ENCODE measurements at regions not wholly inside any gene's neighbourhood (a gene's known extent, or its start where the extent isn't known, plus 50 kb on each side); places are given as distances from the start of the nearest gene placed in this dataset.
"Not testable (repeated sequence)": the region's sequence is repeated elsewhere in the genome, so short reads cannot be mapped to it uniquely, and the experiment has no call there.

GRCh38 chr3:72505539-72506405 lies 342.5 kb downstream of the SHQ1 start:
- H3K27ac Mint-ChIP-seq = peak overlapping the region; percentile 47
- peaks cover 14% of the 10 kb centered on the region for H3K4me1 Mint-ChIP-seq
- no peaks in the 10 kb centered on the region for H3K36me3 Mint-ChIP-seq (ENCODE audit: low read depth)
- intact Hi-C loops (cut with DNase I, micrococcal nuclease) = no loop called here
- ATAC-seq = peak; percentile 83
- POLR2A ChIA-PET = no interaction called here
- H3K4me3 Mint-ChIP-seq = no peak overlapping the region
- DNase-seq = peak; percentile 39
- H3K9me3 Mint-ChIP-seq (ENCODE audit: low read depth) = no peaks in the 10 kb centered on the region
- CTCF ChIA-PET = interaction anchor here (0.7 kb wide), 1 partner anchor 30 kb away, joined by 3 read pairs; no protein-coding TSS in a partner anchor
- peaks cover 3% of the 10 kb centered on the region for H3K27me3 Mint-ChIP-seq

DNA sequence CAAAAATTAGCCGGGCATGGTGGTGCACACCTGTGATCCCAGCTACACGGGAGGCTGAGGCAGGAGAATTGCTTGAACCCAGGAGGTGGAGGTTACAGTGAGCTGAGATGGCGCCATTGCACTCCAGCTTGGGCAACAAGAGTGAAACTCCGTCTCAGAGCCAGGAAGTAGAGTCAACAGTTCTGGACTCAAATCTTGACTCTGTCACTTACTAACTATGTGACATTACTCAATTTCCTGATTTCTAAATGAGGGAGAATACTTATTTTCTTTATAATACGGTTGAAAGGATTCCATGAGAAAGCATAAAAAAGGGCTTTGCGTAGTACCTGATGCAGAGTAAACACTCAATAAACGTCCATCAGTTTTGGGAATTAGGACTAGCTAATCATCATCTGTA lies 350.7 kb downstream of the SHQ1 start:
- H3K9me3 Mint-ChIP-seq (ENCODE audit: low read depth); CTCF ChIA-PET; H3K27ac Mint-ChIP-seq: not testable (repeated sequence)

GRCh38 chr3:72496051-72496670 lies 352.1 kb downstream of the SHQ1 start:
- ChIA-PET CTCF (interaction anchor here (0.7 to 1.5 kb wide), 3 partner anchors 9 to 17 kb away, joined by 3 to 4 read pairs (median 4); no protein-coding TSS in a partner anchor), POLR2A (interaction anchor here (0.6 to 0.7 kb wide), 2 partner anchors 17 to 29 kb away, joined by 3 read pairs; no protein-coding TSS in a partner anchor)
- Mint-ChIP-seq H3K36me3 (ENCODE audit: low read depth) (peaks cover 4% of the 10 kb centered on the region), H3K27me3 (peaks cover 2% of the 10 kb centered on the region), H3K27ac (no peak overlapping the region), H3K4me1 (peaks cover 3% of the 10 kb centered on the region), H3K4me3 (no peak overlapping the region), H3K9me3 (ENCODE audit: low read depth) (peaks cover 6% of the 10 kb centered on the region)
- no peak for DNase-seq
- intact Hi-C loops (cut with DNase I, micrococcal nuclease) = no loop called here
- no peak for ATAC-seq

More for the DNA sequence above, 350.7 kb downstream of the SHQ1 start:
- POLR2A ChIA-PET; H3K36me3 Mint-ChIP-seq (ENCODE audit: low read depth); intact Hi-C loops (cut with DNase I, micrococcal nuclease); H3K4me1 Mint-ChIP-seq; H3K4me3 Mint-ChIP-seq; H3K27me3 Mint-ChIP-seq; DNase-seq: not testable (repeated sequence)
- ATAC-seq = peak; percentile 64

DNA sequence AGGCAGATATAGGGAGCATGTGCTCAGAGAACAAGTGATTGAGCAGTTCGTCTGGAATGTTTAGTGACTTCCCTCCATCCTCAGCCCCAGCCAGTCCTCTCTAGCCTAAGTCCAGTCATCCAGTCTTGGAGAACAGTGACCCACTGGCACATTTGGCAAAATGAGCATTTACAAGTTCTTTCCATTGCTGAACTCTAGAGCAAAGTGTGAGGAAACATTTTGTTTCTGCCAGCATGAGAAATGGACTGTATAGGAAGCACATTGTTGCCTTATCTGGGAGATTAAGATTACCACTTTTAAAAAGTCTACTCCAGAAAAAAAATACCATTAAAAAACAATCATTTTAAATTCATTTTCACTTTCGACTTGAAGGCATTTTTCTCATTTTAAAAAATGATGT lies 353.6 kb downstream of the SHQ1 start:
- H3K27ac Mint-ChIP-seq = no peak overlapping the region
- peaks cover 6% of the 10 kb centered on the region for H3K9me3 Mint-ChIP-seq (ENCODE audit: low read depth)
- DNase-seq (no peak), ATAC-seq (no peak)
- peaks cover 4% of the 10 kb centered on the region for H3K36me3 Mint-ChIP-seq (ENCODE audit: low read depth)
- no peaks in the 10 kb centered on the region for H3K27me3 Mint-ChIP-seq
- CTCF ChIA-PET = no interaction called here
- POLR2A ChIA-PET = no interaction called here
- H3K4me3 Mint-ChIP-seq = no peak overlapping the region
- intact Hi-C loops (cut with DNase I, micrococcal nuclease) = no loop called here
- H3K4me1 Mint-ChIP-seq = peaks cover 2% of the 10 kb centered on the region

DNA sequence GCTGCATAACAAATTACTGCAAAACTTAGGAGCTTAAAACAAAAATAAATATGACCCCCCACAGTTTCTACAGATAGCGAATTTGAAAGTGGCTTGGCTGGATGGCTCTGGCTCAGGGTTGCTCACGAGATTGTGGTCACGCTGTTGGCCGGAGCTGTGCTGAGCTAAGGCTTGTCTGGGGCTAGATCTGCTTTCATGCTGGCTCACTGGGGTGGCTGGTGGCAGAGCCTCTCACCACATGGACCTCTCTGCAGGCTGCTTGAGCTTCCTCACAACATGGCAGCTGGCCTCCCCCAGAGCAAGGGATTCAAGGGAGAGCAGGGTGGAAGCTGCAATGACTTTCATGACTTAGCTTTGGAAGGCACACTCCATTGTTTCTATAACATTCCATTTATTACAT lies 354.1 kb downstream of the SHQ1 start:
- H3K36me3 Mint-ChIP-seq (ENCODE audit: low read depth) = peaks cover 4% of the 10 kb centered on the region
- ChIA-PET CTCF (interaction anchor here (0.6 kb wide), 1 partner anchor 620 kb away, joined by 3 read pairs; no protein-coding TSS in a partner anchor), POLR2A (no interaction called here)
- DNase-seq (no peak), ATAC-seq (no peak)
- no peak overlapping the region for H3K27ac Mint-ChIP-seq
- intact Hi-C loops (cut with DNase I, micrococcal nuclease) = no loop called here
- H3K4me1 Mint-ChIP-seq = peaks cover 2% of the 10 kb centered on the region
- peaks cover 6% of the 10 kb centered on the region for H3K9me3 Mint-ChIP-seq (ENCODE audit: low read depth)
- H3K4me3 Mint-ChIP-seq = no peak overlapping the region
- H3K27me3 Mint-ChIP-seq = no peaks in the 10 kb centered on the region

DNA sequence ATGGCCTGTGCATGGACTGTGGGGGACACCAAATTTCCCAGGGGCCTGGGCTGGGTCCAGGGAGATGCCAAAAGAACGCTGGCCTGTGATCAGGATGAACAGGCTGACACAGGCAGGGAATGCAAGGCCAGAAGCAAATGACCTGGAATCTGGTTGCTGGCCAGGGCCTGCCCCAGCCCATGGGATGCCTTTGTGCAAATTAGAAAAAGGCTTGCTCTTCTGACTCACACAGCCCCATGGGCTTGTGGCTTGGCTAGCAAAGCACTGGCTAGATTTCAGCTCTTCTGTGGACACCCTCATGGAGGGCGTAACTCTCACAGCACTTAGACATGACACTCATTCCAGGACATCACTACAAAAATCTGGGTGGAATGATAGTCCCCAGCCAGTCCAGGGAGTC lies 356.0 kb downstream of the SHQ1 start:
- H3K27me3 Mint-ChIP-seq = no peaks in the 10 kb centered on the region
- intact Hi-C loops (cut with DNase I, micrococcal nuclease) = no loop called here
- H3K36me3 Mint-ChIP-seq (ENCODE audit: low read depth) = peaks cover 4% of the 10 kb centered on the region
- POLR2A ChIA-PET = no interaction called here
- H3K4me1 Mint-ChIP-seq = peaks cover 18% of the 10 kb centered on the region
- CTCF ChIA-PET = no interaction called here
- H3K27ac Mint-ChIP-seq = no peak overlapping the region
- H3K9me3 Mint-ChIP-seq (ENCODE audit: low read depth) = peaks cover 6% of the 10 kb centered on the region
- DNase-seq (no peak), ATAC-seq (no peak)
- no peak overlapping the region for H3K4me3 Mint-ChIP-seq

DNA sequence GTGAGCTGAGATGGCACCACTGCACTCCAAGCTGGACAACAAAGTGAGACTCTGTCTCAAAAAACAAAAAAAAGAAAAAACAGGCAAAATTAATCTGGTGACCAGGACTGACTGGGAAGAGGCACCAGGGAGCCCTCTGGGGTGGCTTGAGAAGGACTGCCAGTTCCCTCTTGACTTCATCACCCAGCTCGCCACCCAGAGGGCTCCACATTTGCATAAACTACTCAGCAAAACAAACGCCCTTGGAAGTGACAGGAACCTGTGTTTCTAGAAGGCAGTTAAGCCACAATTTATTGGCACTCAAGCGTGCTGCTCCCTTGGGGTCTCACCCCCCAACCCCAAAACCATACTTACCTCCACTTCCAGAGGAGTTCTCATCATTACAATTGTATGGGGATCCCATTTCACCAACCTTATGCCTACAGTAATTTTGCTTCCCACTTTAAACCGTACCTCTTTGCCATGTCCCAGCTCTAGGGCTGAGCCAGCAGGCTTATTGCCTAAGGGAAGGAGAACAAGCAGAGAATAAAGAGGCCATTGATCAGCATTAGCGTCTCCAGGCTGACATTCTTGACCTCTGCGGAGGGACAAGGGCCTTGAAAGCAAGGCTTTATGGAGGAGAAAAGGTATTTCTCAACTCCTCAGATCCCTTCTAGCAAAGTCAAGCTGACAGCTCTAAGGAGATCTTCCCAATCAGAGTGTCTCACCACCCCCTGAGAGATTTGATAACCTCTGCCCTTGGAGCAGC lies 357.4 kb downstream of the SHQ1 start:
- Mint-ChIP-seq H3K27me3 (no peaks in the 10 kb centered on the region), H3K36me3 (ENCODE audit: low read depth) (peaks cover 12% of the 10 kb centered on the region), H3K4me3 (no peak overlapping the region), H3K27ac (no peak overlapping the region), H3K9me3 (ENCODE audit: low read depth) (peaks cover 8% of the 10 kb centered on the region), H3K4me1 (peaks cover 26% of the 10 kb centered on the region)
- intact Hi-C loops (cut with DNase I, micrococcal nuclease) = no loop called here
- ATAC-seq = no peak
- ChIA-PET POLR2A (no interaction called here), CTCF (interaction anchor here (1.1 to 1.8 kb wide), 2 partner anchors 9 to 13 kb away, joined by 3 to 4 read pairs; no protein-coding TSS in a partner anchor)
- no peak for DNase-seq

DNA sequence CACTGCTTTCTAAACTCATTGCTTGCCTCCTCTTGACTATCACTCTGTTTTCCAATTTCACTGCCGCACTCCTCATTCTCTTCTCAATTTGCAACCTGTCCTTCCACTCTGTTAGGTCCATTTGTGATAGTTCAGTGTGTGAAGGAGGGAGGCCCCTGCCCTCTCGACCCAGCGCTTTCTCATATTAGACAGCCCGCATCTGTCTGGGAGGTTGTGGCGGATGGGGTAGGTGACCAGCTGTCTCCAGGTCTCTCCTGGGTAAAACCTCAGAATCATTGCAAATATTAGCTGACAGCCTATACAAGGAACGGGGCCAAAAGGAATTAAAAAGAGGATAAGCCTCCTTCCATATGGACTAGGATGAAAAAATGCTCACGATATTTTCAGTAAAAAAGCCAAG lies 358.3 kb downstream of the SHQ1 start:
- ChIA-PET POLR2A (no interaction called here), CTCF (interaction anchor here (1.1 to 1.8 kb wide), 2 partner anchors 10 to 14 kb away, joined by 3 to 4 read pairs; no protein-coding TSS in a partner anchor)
- Mint-ChIP-seq H3K27me3 (no peaks in the 10 kb centered on the region), H3K4me3 (no peak overlapping the region), H3K36me3 (ENCODE audit: low read depth) (peaks cover 21% of the 10 kb centered on the region), H3K9me3 (ENCODE audit: low read depth) (peaks cover 14% of the 10 kb centered on the region), H3K27ac (no peak overlapping the region), H3K4me1 (peaks cover 35% of the 10 kb centered on the region)
- ATAC-seq = no peak
- DNase-seq = no peak
- intact Hi-C loops (cut with DNase I, micrococcal nuclease) = loop anchor here (5.0 to 10.0 kb wide), 3 partner anchors 65 to 765 kb away; partner anchors contain the start of gene EIF4E3 (in 1 of the 2)

- DNase-seq (no peak), ATAC-seq (no peak)
- H3K4me1 Mint-ChIP-seq = peaks cover 46% of the 10 kb centered on the region
- peaks cover 14% of the 10 kb centered on the region for H3K9me3 Mint-ChIP-seq (ENCODE audit: low read depth)
- H3K4me3 Mint-ChIP-seq = no peak overlapping the region
- intact Hi-C loops (cut with DNase I, micrococcal nuclease) = loop anchor here (5.0 to 10.0 kb wide), 3 partner anchors 64 to 764 kb away; partner anchors contain the start of gene EIF4E3 (in 1 of the 2)
- ChIA-PET CTCF (interaction anchor here (0.7 to 1.3 kb wide), 2 partner anchors 333 to 568 kb away, joined by 3 to 4 read pairs; no protein-coding TSS in a partner anchor), POLR2A (interaction anchor here (0.7 kb wide), 1 partner anchor 59 kb away, joined by 3 read pairs; no protein-coding TSS in a partner anchor)
- H3K36me3 Mint-ChIP-seq (ENCODE audit: low read depth) = peaks cover 23% of the 10 kb centered on the region
- no peaks in the 10 kb centered on the region for H3K27me3 Mint-ChIP-seq
- H3K27ac Mint-ChIP-seq = peak overlapping the region; percentile 61
Observed at GRCh38 chr3:72488738-72489035, 359.6 kb downstream of the SHQ1 start.

GRCh38 chr3:72487946-72488737 lies 360.1 kb downstream of the SHQ1 start:
- ATAC-seq = peak; percentile 20
- CTCF ChIA-PET = interaction anchor here (0.5 to 1.3 kb wide), 5 partner anchors 8 to 569 kb away, joined by 3 to 4 read pairs (median 3); no protein-coding TSS in a partner anchor
- intact Hi-C loops (cut with DNase I, micrococcal nuclease) = loop anchor here (5.0 to 10.0 kb wide), 3 partner anchors 63 to 763 kb away; partner anchors contain the start of gene EIF4E3 (in 1 of the 2)
- peaks cover 23% of the 10 kb centered on the region for H3K36me3 Mint-ChIP-seq (ENCODE audit: low read depth)
- DNase-seq = peak; percentile 49
- H3K4me3 Mint-ChIP-seq = peak overlapping the region; percentile 11
- POLR2A ChIA-PET = interaction anchor here (0.6 to 1.1 kb wide), 3 partner anchors 33 to 59 kb away, joined by 3 read pairs; no protein-coding TSS in a partner anchor
- H3K27ac Mint-ChIP-seq = peak overlapping the region; percentile 87
- no peaks in the 10 kb centered on the region for H3K27me3 Mint-ChIP-seq
- H3K4me1 Mint-ChIP-seq = peaks cover 50% of the 10 kb centered on the region
- peaks cover 14% of the 10 kb centered on the region for H3K9me3 Mint-ChIP-seq (ENCODE audit: low read depth)
